GM21576 (cell line): ENCODE measurements at regions not wholly inside any gene's neighbourhood (a gene's known extent, or its start where the extent isn't known, plus 50 kb on each side); places are given as distances from the start of the nearest gene placed in this dataset.
A peak's percentile ranks its signal among the peaks of the same experiment; 100 is the strongest.
"Not testable (repeated sequence)": the region's sequence is repeated elsewhere in the genome, so short reads cannot be mapped to it uniquely, and the experiment has no call there.

Experiments used
- ATAC-seq: cut with Tn5 transposase; IDR thresholded peaks from one replicate; pipeline ENCODE4 v1.9.1; 2021; ENCODE audit warnings: mild to moderate bottlenecking, moderate library complexity; ENCODE audit not compliant: unreplicated experiment

- peak; percentile 43 for ATAC-seq
Measured at GRCh38 chr14:106790189-106791036, 1264.0 kb downstream of the TMEM121 start.

- ATAC-seq = no peak
Measured at GRCh38 chr14:106792543-106792942, 1266.2 kb downstream of the TMEM121 start.

- ATAC-seq = not testable (repeated sequence)
Measured at GRCh38 chr14:106798166-106798565, 1271.8 kb downstream of the TMEM121 start.

GRCh38 chr14:106802413-106803364, 1276.3 kb downstream of the TMEM121 start:
- ATAC-seq = no peak

- ATAC-seq = no peak
Measured at GRCh38 chr14:106803379-106803778, 1277.0 kb downstream of the TMEM121 start.

GRCh38 chr14:106807493-106807892, 1281.1 kb downstream of the TMEM121 start:
- no peak for ATAC-seq

GRCh38 chr14:106808458-106808857, 1282.1 kb downstream of the TMEM121 start:
- no peak for ATAC-seq

GRCh38 chr14:106808907-106809306, 1282.5 kb downstream of the TMEM121 start:
- ATAC-seq = no peak

GRCh38 chr14:106809615-106810014, 1283.2 kb downstream of the TMEM121 start:
- ATAC-seq = no peak

GRCh38 chr14:106810168-106810567, 1283.8 kb downstream of the TMEM121 start:
- ATAC-seq = not testable (repeated sequence)

- no peak for ATAC-seq
Measured at GRCh38 chr14:106811162-106811561, 1284.8 kb downstream of the TMEM121 start.

GRCh38 chr14:106812788-106813476, 1286.5 kb downstream of the TMEM121 start:
- no peak for ATAC-seq

GRCh38 chr14:106813477-106813823, 1287.1 kb downstream of the TMEM121 start:
- no peak for ATAC-seq

GRCh38 chr14:106820119-106820518, 1293.7 kb downstream of the TMEM121 start:
- no peak for ATAC-seq

- ATAC-seq = no peak
Measured at GRCh38 chr14:106821119-106821518, 1294.7 kb downstream of the TMEM121 start.

- no peak for ATAC-seq
Measured at GRCh38 chr14:106822905-106823304, 1296.5 kb downstream of the TMEM121 start.

GRCh38 chr14:106823552-106823951, 1297.2 kb downstream of the TMEM121 start:
- no peak for ATAC-seq

- ATAC-seq = no peak
Measured at GRCh38 chr14:106826833-106827369, 1300.5 kb downstream of the TMEM121 start.

GRCh38 chr14:106831322-106831720, 1304.9 kb downstream of the TMEM121 start:
- peak; percentile 60 for ATAC-seq

GRCh38 chr14:106837870-106838269, 1311.5 kb downstream of the TMEM121 start:
- no peak for ATAC-seq
